Uterus (tissue), 2 donors: ENCODE measurements at regions not wholly inside any gene's neighbourhood (a gene's known extent, or its start where the extent isn't known, plus 50 kb on each side); places are given as distances from the start of the nearest gene placed in this dataset.

ENCODE experiments used
- CTCF ChIP-seq, 4 experiments: fragments of 200-600 bp in 2 of 4; fragments of 450-650 bp in 2 of 4; sonication (generic) in 2 of 4; IDR thresholded peaks; one replicate each; pipeline ENCODE4 v1.5.1; 2016 to 2019; ENCODE audit warnings: antibody characterized with exemption in 4 of 4, mild to moderate bottlenecking in 2 of 4, moderate library complexity in 1 of 4
- POLR2A ChIP-seq, 2 donors: fragments of 450-650 bp; IDR thresholded peaks; one replicate each; pipeline ENCODE4 v1.6.1; 2016; ENCODE audit warnings: antibody characterized with exemption in 2 of 2, mild to moderate bottlenecking in 1 of 2, moderate library complexity in 1 of 2

DNA sequence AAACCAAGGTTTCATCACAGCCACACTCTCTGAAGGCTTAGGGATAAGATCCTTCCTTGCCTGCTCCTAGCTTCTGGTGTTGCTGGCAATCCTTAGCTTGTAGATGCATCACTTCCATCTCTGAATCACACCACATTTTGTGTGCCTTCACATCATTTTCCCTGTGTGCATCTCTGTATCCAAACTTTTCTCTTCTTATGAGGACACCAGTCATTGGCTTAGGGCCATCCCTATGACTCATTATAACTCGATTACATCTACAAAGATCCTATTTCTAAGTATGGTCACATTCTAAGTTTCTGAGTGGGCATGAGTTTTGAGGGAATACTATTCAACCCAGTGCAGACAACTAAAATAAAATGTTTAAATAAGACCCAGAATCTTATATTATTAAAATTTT lies 121.7 kb downstream of the C7orf25 start:
- no peak for TF ChIP-seq CTCF (IDR thresholded peaks at IDR 0.05)
- TF ChIP-seq POLR2A (IDR thresholded peaks at IDR 0.05) = no peak
